ENCODE measurements at regions not wholly inside any gene's neighbourhood (a gene's known extent, or its start where the extent isn't known, plus 50 kb on each side); places are given as distances from the start of the nearest gene placed in this dataset.

- TF ChIP-seq CTCF (IDR thresholded peaks at IDR 0.05; ENCODE audit: insufficient read depth, low read length, poor library complexity, severe bottlenecking) = no peak
- no peak for TF ChIP-seq EZH2phosphoT487 (conservative IDR thresholded peaks at IDR 0.05; ENCODE audit: low read length)
These were observed 1267.3 kb downstream of the BRD1 start for GRCh38 chr22:48560389-48560751.
